Common myeloid progenitor, CD34-positive (primary cell): ENCODE measurements at regions not wholly inside any gene's neighbourhood (a gene's known extent, or its start where the extent isn't known, plus 50 kb on each side); places are given as distances from the start of the nearest gene placed in this dataset.

Experiments used
- CTCF ChIA-PET: fragments of 350-600 bp; sonication (Branson Sonifier 250); formaldehyde crosslinking; loops from one replicate; lab custom pipeline; 2021; ENCODE audit warnings: antibody characterized with exemption; lab: Charles Lee
- POLR2A ChIA-PET: fragments of 350-600 bp; sonication (Branson Sonifier 250); formaldehyde crosslinking; loops from one replicate; lab custom pipeline; 2021; ENCODE audit warnings: antibody characterized with exemption; lab: Charles Lee
- DNase-seq, 3 donors: peaks; one replicate each; pipeline versions ENCODE4 v3.0.0 to v3.0.0-alpha.2; 2013
- H3K27ac ChIP-seq, 2 experiments: 1 replicate in 1 of 2; 2 replicates in 1 of 2; pipeline ENCODE4 v1.7.0; 2013; ENCODE audit warnings: inconsistent platforms in 2 of 2, low read length in 2 of 2, mild to moderate bottlenecking in 2 of 2, low read depth in 1 of 2, moderate library complexity in 1 of 2; ENCODE audit not compliant: severe bottlenecking in 2 of 2, insufficient read depth in 1 of 2, poor library complexity in 1 of 2
- H3K27me3 ChIP-seq, 5 experiments: replicated peaks in 2 of 5; 1 replicate in 3 of 5; 2 replicates in 2 of 5; pipeline versions ENCODE4 v1.6.1 to v1.7.0; 2013; ENCODE audit warnings: low read length in 4 of 5, mild to moderate bottlenecking in 2 of 5, moderate library complexity in 2 of 5, inconsistent platforms in 1 of 5; ENCODE audit not compliant: insufficient read depth in 5 of 5, control insufficient read depth in 4 of 5
- H3K36me3 ChIP-seq, 4 experiments: 1 replicate in 2 of 4; 2 replicates in 2 of 4; pipeline versions ENCODE4 v1.6.1 to v1.7.0; 2013; ENCODE audit warnings: low read length in 3 of 4, control low read depth in 1 of 4, mild to moderate bottlenecking in 1 of 4; ENCODE audit not compliant: control insufficient read depth in 4 of 4, insufficient read depth in 4 of 4
- H3K4me1 ChIP-seq, 4 experiments: 1 replicate in 3 of 4; 2 replicates in 1 of 4; pipeline versions ENCODE4 v1.6.1 to v1.7.1; 2013; ENCODE audit warnings: low read length in 3 of 4, mild to moderate bottlenecking in 3 of 4, control low read depth in 1 of 4, inconsistent platforms in 1 of 4, moderate library complexity in 1 of 4; ENCODE audit not compliant: control insufficient read depth in 4 of 4, insufficient read depth in 4 of 4; ENCODE audit errors: control extremely low read depth in 1 of 4
- H3K4me3 ChIP-seq, 7 experiments: 1 replicate in 4 of 7; 2 replicates in 3 of 7; pipeline versions ENCODE4 v1.5.1 to v1.7.0; 2013; ENCODE audit warnings: mild to moderate bottlenecking in 7 of 7, low read length in 6 of 7, moderate library complexity in 6 of 7, inconsistent platforms in 2 of 7, low read depth in 2 of 7, control low read depth in 1 of 7; ENCODE audit not compliant: insufficient read depth in 4 of 7, control insufficient read depth in 1 of 7; ENCODE audit errors: extremely low read depth in 1 of 7
- H3K9me3 ChIP-seq, 5 experiments: 1 replicate in 4 of 5; 2 replicates in 1 of 5; pipeline versions ENCODE4 v1.6.1 to v1.7.1; 2013; ENCODE audit warnings: low read length in 4 of 5, mild to moderate bottlenecking in 2 of 5, inconsistent platforms in 1 of 5, low read depth in 1 of 5, moderate library complexity in 1 of 5; ENCODE audit not compliant: control insufficient read depth in 4 of 5, insufficient read depth in 2 of 5; ENCODE audit errors: control extremely low read depth in 1 of 5
- WGBS: methylation state at CpG from one replicate; pipeline ENCODE4 v1.1.5; 2013; ENCODE audit not compliant: insufficient coverage; 5-methylcytosine and 5-hydroxymethylcytosine counted together

- no peak for DNase-seq
- no peak overlapping the region for H3K4me3 ChIP-seq
- H3K27ac ChIP-seq: no peak overlapping the region
- ChIA-PET POLR2A (no interaction called here), CTCF (no interaction called here)
- no peaks in the 10 kb centered on the region for H3K9me3 ChIP-seq
- no peaks in the 10 kb centered on the region for H3K4me1 ChIP-seq
- 77% methylated on average over 4 of the region's 9 CpGs for WGBS
- H3K36me3 ChIP-seq: no peaks in the 10 kb centered on the region
- peaks cover 0 to 2% (median 0%) of the 10 kb centered on the region in 5 experiments for H3K27me3 ChIP-seq
These were observed 106.8 kb upstream of the PREP start for GRCh38 chr6:105509506-105510331.

GRCh38 chr6:105507811-105508210 is 104.9 kb upstream of the PREP start:
- CTCF ChIA-PET: no interaction called here
- DNase-seq: no peak
- WGBS: no CpG with 5 or more reads among the region's 1 CpG

GRCh38 chr6:105504706-105505105 is 101.8 kb upstream of the PREP start:
- 86% methylated on average over 1 of the region's 1 CpG for WGBS
- no peaks in the 10 kb centered on the region for H3K27me3 ChIP-seq
- no peak overlapping the region for H3K4me3 ChIP-seq
- no peaks in the 10 kb centered on the region for H3K4me1 ChIP-seq
- CTCF ChIA-PET: no interaction called here
- no peaks in the 10 kb centered on the region for H3K9me3 ChIP-seq
- H3K36me3 ChIP-seq: no peaks in the 10 kb centered on the region
- POLR2A ChIA-PET: no interaction called here
- DNase-seq: no peak
- H3K27ac ChIP-seq: no peak overlapping the region

More at GRCh38 chr6:105507811-105508210, 104.9 kb upstream of the PREP start:
- Histone ChIP-seq H3K4me3 (no peak overlapping the region), H3K9me3 (no peaks in the 10 kb centered on the region), H3K27me3 (no peaks in the 10 kb centered on the region), H3K4me1 (no peaks in the 10 kb centered on the region), H3K27ac (no peak overlapping the region), H3K36me3 (no peaks in the 10 kb centered on the region)
- POLR2A ChIA-PET: no interaction called here

- Histone ChIP-seq H3K27me3 (no peaks in the 10 kb centered on the region), H3K4me3 (no peak overlapping the region), H3K36me3 (no peaks in the 10 kb centered on the region), H3K4me1 (no peaks in the 10 kb centered on the region), H3K9me3 (no peaks in the 10 kb centered on the region), H3K27ac (no peak overlapping the region)
- CTCF ChIA-PET: interaction anchor here (1.4 kb wide), 1 partner anchor 10 kb away, joined by 3 read pairs; no protein-coding TSS in a partner anchor
- DNase-seq: no peak
- POLR2A ChIA-PET: no interaction called here
- WGBS: 100% methylated on average over 1 of the region's 2 CpGs
These were observed 100.8 kb upstream of the PREP start for GRCh38 chr6:105503641-105504040.

GRCh38 chr6:105501826-105502344 is 99.0 kb upstream of the PREP start:
- Histone ChIP-seq H3K27ac (no peak overlapping the region), H3K27me3 (no peaks in the 10 kb centered on the region), H3K9me3 (no peaks in the 10 kb centered on the region), H3K4me1 (no peaks in the 10 kb centered on the region), H3K4me3 (no peak overlapping the region), H3K36me3 (no peaks in the 10 kb centered on the region)
- 90% methylated on average over 1 of the region's 1 CpG for WGBS
- ChIA-PET CTCF (no interaction called here), POLR2A (interaction anchor here (0.6 kb wide), 1 partner anchor 449 kb away, joined by 5 read pairs; no protein-coding TSS in a partner anchor)
- no peak for DNase-seq

GRCh38 chr6:105501246-105501645 is 98.4 kb upstream of the PREP start:
- CTCF ChIA-PET: no interaction called here
- WGBS: no CpG with 5 or more reads among the region's 1 CpG
- Histone ChIP-seq H3K9me3 (no peaks in the 10 kb centered on the region), H3K36me3 (no peaks in the 10 kb centered on the region), H3K4me3 (no peak overlapping the region), H3K27me3 (no peaks in the 10 kb centered on the region), H3K4me1 (no peaks in the 10 kb centered on the region), H3K27ac (no peak overlapping the region)
- no peak for DNase-seq
- POLR2A ChIA-PET: no interaction called here

- ChIA-PET CTCF (no interaction called here), POLR2A (no interaction called here)
- Histone ChIP-seq H3K36me3 (no peaks in the 10 kb centered on the region), H3K4me3 (no peak overlapping the region), H3K9me3 (no peaks in the 10 kb centered on the region), H3K27me3 (no peaks in the 10 kb centered on the region), H3K4me1 (no peaks in the 10 kb centered on the region), H3K27ac (no peak overlapping the region)
- WGBS: 77% methylated on average over 1 of the region's 1 CpG
- DNase-seq: no peak
These were observed 97.8 kb upstream of the PREP start for GRCh38 chr6:105500693-105501092.
